ENCODE measurements at regions not wholly inside any gene's neighbourhood (a gene's known extent, or its start where the extent isn't known, plus 50 kb on each side); places are given as distances from the start of the nearest gene placed in this dataset.

GRCh38 chr21:27060190-27060589, 93.3 kb upstream of the ADAMTS5 start:
- no peak for TF ChIP-seq CTCF (IDR thresholded peaks at IDR 0.05; ENCODE audit: insufficient read depth, low read length, poor library complexity, severe bottlenecking)
- TF ChIP-seq EZH2phosphoT487 (conservative IDR thresholded peaks at IDR 0.05; ENCODE audit: low read length), result no peak
